AG09319 (cell line): ENCODE measurements at regions not wholly inside any gene's neighbourhood (a gene's known extent, or its start where the extent isn't known, plus 50 kb on each side); places are given as distances from the start of the nearest gene placed in this dataset.

Experiments used
- DNase-seq: peaks from one replicate; pipeline ENCODE4 v3.0.0-alpha.2; 2010; ENCODE audit warnings: low read depth; ENCODE audit errors: extremely low read depth
- CTCF ChIP-seq: IDR thresholded peaks from 2 replicates; pipeline ENCODE4 v1.5.1; 2011; ENCODE audit warnings: low read depth, mild to moderate bottlenecking, inconsistent platforms, low read length, moderate library complexity

DNA sequence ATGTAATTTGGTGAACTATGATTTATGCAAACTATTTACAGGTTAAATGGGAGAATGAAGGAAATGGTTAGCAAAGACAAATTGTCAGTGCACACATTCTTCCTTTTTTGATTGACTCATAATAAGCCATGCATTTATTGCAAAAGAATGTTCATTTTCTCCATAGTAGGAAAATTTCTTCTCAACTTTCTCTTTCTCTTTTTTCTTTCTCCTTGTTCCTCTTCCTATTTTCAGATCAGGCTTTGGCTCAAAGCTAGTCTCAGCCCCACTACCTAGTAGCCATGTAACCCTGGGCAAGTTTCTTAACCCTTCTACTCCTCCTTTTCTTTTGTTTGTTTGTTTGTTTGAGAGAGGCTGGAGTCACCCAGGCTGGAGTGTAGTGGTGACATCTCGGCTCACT, 156.6 kb downstream of the PIK3R1 start:
- no peak for DNase-seq
- TF ChIP-seq CTCF: no peak

DNA sequence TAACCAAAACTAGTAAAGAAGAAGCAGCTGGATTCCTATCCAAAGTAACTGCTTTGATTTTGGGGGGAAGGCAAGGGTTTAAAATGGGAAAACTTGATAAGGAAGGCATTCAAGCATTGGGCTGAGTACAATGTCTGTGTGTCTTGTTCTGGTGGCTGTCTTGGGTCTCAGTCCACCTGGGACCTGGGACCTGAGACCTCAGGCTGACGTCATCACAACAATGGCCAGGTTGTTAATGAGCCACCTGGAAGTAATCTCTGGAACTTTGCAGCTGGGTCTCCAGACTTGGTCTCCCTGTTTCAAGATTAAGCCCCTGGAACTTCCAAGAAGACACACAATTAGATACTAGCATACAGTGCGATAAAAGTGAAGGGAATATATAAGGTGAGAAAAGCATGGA, 157.5 kb downstream of the PIK3R1 start:
- TF ChIP-seq CTCF: no peak
- no peak for DNase-seq

DNA sequence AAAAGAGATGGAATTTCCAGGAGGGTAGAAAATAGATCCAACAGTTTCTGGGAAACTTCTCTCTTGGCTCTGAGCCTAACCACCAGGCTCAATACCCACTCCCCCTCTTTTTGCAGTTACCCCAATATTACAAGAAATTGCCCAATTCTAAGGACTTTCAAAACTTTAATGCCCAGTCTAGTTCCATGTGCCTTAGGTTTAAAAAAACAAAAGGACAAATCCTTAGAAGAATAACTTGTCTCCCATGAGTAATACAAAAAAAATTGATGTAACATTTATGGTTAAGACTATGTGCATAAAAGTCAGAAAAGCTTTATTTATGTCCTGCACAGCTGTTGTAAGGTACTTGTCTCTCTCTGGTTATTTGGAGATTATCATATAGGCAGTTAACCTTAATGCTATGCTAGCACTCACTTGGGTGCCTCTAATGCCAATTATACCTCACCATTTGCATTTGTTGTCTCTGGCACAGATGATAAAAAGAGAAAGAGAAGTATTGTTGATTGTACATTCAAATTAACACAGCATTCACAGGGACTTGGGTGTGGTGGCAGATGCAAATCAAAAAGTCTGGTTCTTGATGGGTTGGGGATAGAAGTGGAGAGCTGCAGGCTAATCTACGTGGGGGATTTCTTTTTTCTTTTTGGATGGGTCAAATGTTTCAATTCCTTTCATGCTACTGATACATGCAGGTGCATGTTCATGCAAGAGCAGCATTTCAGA, 159.4 kb downstream of the PIK3R1 start:
- no peak for TF ChIP-seq CTCF
- DNase-seq: no peak

- DNase-seq: no peak
- no peak for TF ChIP-seq CTCF
These were observed 160.0 kb downstream of the PIK3R1 start for GRCh38 chr5:68375540-68375939.

DNA sequence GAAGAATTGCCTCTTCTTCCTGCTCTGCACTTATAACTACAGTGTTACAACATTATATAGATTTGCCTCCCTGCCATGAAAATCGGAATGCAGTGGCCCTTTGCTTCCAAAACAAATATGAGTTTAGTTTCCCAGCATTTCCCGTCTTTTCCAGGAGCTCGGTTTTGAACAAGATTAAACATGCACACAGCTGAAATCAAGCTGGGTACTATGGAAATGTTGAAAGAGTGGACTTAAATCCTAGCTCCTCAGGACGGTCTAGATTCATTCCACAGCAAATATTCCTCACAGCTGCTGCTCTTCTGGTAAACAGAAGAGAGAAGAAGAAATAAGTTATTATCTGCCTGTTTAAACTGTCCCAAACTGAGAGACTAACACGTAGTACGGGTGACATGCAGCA, 161.4 kb downstream of the PIK3R1 start:
- no peak for DNase-seq
- no peak for TF ChIP-seq CTCF

- no peak for TF ChIP-seq CTCF
- DNase-seq: no peak
These were observed 162.2 kb downstream of the PIK3R1 start for GRCh38 chr5:68377733-68378132.

DNA sequence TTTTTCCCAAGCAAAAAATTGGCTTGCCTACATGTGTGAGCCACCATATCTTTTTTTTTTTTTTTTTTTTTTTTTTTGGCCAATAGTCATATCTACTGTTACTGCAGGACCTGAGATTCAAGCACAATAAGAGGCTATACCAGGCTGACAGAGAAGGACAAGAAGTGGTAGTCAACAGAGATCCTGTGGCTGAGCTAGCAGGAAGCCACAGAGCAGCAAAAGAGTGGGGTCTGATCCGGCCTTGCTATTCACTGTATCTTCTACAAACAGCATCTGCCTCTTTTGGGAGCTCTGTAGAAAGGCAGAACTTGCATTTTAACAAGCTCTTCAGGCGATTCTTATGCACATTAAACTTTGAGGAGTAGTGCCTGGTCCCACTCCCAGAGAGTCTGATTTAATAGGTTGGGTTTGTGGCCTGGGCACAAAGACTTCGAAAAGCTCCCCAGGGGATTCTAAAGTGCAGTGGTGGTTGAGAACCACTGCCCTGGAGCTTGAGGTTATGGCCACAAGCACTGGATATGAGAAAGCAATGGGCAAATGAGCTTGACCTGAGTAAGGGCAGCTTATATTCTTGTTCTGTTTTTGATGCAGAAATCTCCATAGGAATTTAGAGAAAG, 162.8 kb downstream of the PIK3R1 start:
- DNase-seq: no peak
- TF ChIP-seq CTCF: no peak
